BE2C (cell line): ENCODE measurements at regions not wholly inside any gene's neighbourhood (a gene's known extent, or its start where the extent isn't known, plus 50 kb on each side); places are given as distances from the start of the nearest gene placed in this dataset.
A peak's percentile ranks its signal among the peaks of the same experiment; 100 is the strongest.

Experiments
- DNase-seq: peaks from one replicate; pipeline ENCODE4 v3.0.0-alpha.2; 2020
- H3K27me3 ChIP-seq: fragments of 250-450 bp; sonication (Bioruptor Pico); 2 replicates; pipeline ENCODE4 v1.5.1; 2020; ENCODE audit warnings: mild to moderate bottlenecking
- H3K36me3 ChIP-seq: fragments of 250-450 bp; sonication (Bioruptor Pico); 2 replicates; pipeline ENCODE4 v1.5.1; 2020; ENCODE audit warnings: mild to moderate bottlenecking
- H3K4me1 ChIP-seq: fragments of 250-450 bp; sonication (Bioruptor Pico); 2 replicates; pipeline ENCODE4 v1.5.1; 2020
- H3K4me3 ChIP-seq: 2 replicates; pipeline ENCODE4 v1.5.1; 2011; ENCODE audit warnings: low read depth, low read length
- H3K9me3 ChIP-seq: fragments of 250-450 bp; sonication (Bioruptor Pico); 2 replicates; pipeline ENCODE4 v1.5.1; 2020
- TF ChIP-seq, protein P1 (sequence below): IDR thresholded peaks from 2 replicates; pipeline ENCODE4 v1.5.1; 2012; ENCODE audit warnings: mild to moderate bottlenecking, low read depth, low read length

DNA sequence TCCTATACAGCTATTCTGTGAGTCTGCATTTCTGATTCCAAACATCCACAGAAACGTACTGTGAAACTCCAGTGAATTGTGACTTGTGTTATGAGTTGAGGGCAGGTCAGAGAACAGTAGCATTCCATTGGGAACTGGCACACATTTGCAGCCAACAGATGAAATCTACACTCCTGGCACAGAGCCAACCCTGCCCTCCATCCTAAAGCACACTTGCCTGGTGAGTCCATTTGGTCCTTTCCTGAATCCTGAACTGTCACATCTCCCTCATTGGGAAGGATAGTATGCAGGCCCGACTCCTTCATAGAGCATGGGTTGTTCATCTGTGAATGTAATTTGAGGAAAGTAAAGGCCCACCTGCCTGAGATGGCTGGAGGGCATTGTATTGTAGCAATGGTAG lies 314.3 kb upstream of the RASGRP1 start:
- Histone ChIP-seq H3K36me3 (no peaks in the 10 kb centered on the region), H3K27me3 (no peaks in the 10 kb centered on the region), H3K4me1 (peaks cover 20% of the 10 kb centered on the region), H3K9me3 (no peaks in the 10 kb centered on the region), H3K4me3 (no peak overlapping the region)
- DNase-seq = peak; percentile 84
- TF ChIP-seq, protein P1, sequence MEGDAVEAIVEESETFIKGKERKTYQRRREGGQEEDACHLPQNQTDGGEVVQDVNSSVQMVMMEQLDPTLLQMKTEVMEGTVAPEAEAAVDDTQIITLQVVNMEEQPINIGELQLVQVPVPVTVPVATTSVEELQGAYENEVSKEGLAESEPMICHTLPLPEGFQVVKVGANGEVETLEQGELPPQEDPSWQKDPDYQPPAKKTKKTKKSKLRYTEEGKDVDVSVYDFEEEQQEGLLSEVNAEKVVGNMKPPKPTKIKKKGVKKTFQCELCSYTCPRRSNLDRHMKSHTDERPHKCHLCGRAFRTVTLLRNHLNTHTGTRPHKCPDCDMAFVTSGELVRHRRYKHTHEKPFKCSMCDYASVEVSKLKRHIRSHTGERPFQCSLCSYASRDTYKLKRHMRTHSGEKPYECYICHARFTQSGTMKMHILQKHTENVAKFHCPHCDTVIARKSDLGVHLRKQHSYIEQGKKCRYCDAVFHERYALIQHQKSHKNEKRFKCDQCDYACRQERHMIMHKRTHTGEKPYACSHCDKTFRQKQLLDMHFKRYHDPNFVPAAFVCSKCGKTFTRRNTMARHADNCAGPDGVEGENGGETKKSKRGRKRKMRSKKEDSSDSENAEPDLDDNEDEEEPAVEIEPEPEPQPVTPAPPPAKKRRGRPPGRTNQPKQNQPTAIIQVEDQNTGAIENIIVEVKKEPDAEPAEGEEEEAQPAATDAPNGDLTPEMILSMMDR = no peak

DNA sequence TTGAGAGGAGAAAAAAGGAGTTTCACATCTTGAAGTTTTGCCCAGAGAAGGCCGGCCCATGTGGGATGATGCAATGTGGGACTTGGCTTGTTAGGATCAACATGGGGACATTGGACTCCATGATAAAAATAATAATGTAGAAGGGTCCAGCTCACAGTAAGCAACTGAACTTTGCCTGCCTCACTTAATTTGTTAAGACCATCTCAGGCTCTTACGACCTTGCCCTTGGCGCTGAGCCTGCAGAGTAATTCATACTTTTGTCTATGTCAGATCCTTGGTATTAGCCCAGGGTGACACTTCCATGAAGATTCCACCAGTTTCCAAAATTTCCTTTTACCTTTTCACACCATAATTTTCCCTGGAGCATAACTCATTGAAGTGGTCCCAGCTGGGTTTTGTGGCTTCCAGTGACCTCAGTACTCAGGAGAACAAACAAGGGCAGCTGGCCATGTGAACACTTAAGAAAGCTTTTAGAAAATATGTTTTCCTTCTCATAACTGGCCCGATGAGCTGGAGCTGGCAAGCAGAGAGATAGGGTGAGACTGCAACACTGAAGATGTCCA lies 315.4 kb upstream of the RASGRP1 start:
- Histone ChIP-seq H3K4me3 (no peak overlapping the region), H3K36me3 (no peaks in the 10 kb centered on the region), H3K27me3 (no peaks in the 10 kb centered on the region), H3K9me3 (no peaks in the 10 kb centered on the region), H3K4me1 (peaks cover 26% of the 10 kb centered on the region)
- DNase-seq = no peak
- TF ChIP-seq, protein P1 = no peak

DNA sequence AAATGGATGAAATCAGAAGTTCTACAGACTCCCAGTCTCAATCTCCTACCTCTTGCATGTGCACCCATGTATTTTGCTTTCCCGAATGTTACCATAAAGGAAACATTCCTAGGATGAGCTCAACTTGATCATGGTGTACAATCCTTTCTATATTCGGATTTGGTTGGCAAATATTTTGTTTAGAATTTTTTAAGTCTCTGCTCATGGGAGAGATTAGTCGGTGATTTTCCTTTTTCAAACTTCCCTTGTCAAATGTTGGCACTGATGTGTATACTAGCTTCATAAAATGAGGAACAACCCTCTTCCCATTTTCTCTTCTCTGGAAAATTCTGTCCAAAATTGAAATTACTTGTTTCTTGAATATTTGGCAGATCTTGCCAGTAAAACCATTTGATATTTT lies 317.6 kb upstream of the RASGRP1 start:
- Histone ChIP-seq H3K4me3 (no peak overlapping the region), H3K4me1 (peaks cover 34% of the 10 kb centered on the region), H3K36me3 (no peaks in the 10 kb centered on the region), H3K27me3 (no peaks in the 10 kb centered on the region), H3K9me3 (no peaks in the 10 kb centered on the region)
- TF ChIP-seq, protein P1 = no peak
- no peak for DNase-seq

DNA sequence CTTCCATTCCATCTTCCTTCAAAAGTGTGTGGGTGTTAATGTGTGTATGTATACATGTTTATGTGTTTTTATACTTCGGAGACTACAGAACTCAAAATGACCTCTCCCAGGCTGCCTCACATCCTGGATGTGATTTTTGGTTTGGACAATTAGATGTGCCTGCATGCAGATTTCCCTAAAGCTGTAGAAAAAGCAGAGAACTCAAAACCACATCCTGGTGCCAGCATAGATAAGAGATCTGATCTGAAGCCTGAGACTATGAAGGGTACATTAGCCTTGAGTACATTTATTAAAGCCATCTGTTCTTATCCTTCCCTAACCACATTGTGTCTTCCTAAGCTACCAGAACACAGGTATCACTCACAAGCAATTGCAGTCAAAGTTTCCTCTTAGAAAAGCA lies 319.4 kb upstream of the RASGRP1 start:
- H3K4me1 ChIP-seq = peaks cover 32% of the 10 kb centered on the region
- no peaks in the 10 kb centered on the region for H3K36me3 ChIP-seq
- peak; percentile 43 for DNase-seq

DNA sequence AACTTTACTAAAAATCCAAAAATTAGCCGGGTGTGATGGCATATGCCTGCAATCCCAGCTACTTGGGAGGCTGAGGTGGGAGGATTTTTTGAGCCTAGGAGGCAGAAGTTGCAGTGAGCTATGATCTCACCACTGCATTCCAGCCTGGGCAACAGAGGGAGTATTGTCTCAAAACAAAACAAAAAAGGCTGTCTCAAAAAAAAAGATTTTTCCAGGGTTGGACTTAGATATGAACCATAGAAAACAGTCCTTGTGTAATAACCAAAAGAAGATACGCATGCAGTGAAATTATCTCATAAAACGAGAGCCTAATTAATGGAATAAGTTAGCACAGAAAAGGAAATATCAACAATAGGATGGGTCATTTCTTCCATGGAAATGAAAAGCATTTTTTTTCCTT lies 320.4 kb upstream of the RASGRP1 start:
- TF ChIP-seq, protein P1 = no peak
- Histone ChIP-seq H3K9me3 (no peaks in the 10 kb centered on the region), H3K4me3 (no peak overlapping the region), H3K27me3 (no peaks in the 10 kb centered on the region), H3K36me3 (no peaks in the 10 kb centered on the region), H3K4me1 (peaks cover 36% of the 10 kb centered on the region)
- DNase-seq = no peak

More for the DNA sequence above, 319.4 kb upstream of the RASGRP1 start:
- H3K27me3 ChIP-seq = no peaks in the 10 kb centered on the region
- TF ChIP-seq, protein P1 = no peak
- H3K9me3 ChIP-seq = no peaks in the 10 kb centered on the region
- no peak overlapping the region for H3K4me3 ChIP-seq

DNA sequence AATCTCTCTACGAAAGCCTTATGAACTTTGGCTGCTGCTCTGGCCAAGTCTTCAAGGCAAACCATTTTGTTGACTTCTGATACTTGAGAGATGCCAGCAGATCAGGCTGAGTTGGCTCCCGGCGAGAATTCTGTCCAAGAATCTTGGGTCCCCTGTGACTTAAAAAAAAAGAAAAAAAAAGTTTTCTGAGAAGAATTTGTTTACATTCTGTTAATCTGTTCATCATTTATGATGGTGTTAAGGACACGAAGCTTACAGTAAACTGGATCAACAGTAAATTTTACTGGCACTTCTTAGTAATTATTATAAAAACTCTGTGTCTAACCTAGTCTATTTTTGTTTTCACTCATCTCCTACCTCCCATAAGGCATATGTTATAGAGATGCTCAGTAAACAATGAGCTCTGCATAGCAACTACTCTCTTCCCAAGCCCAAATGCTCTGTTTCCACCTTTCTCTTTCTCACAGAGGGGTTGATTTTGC lies 320.9 kb upstream of the RASGRP1 start:
- DNase-seq = no peak
- H3K27me3 ChIP-seq = no peaks in the 10 kb centered on the region
- no peaks in the 10 kb centered on the region for H3K36me3 ChIP-seq
- peaks cover 36% of the 10 kb centered on the region for H3K4me1 ChIP-seq
- TF ChIP-seq, protein P1 = no peak
- no peaks in the 10 kb centered on the region for H3K9me3 ChIP-seq
- H3K4me3 ChIP-seq = no peak overlapping the region
